Caco-2 (cell line): ENCODE measurements at regions not wholly inside any gene's neighbourhood (a gene's known extent, or its start where the extent isn't known, plus 50 kb on each side); places are given as distances from the start of the nearest gene placed in this dataset.

ENCODE experiments used
- BruUV-seq: library from RNA; stranded (reverse); fragments of 400-500 nt; replicated peaks from 2 replicates; lab custom pipeline; 2021; lab: Mats Ljungman, UMichigan
- CTCF ChIA-PET: fragments of 300-600 bp; sonication (Branson Sonifier 250); formaldehyde crosslinking; loops from one replicate; lab custom pipeline; 2022; ENCODE audit warnings: antibody characterized with exemption; lab: Charles Lee
- POLR2A ChIA-PET: fragments of 300-600 bp; sonication (Branson Sonifier 250); formaldehyde crosslinking; loops from one replicate; lab custom pipeline; 2022; ENCODE audit warnings: antibody characterized with exemption; lab: Charles Lee
- DNase-seq, 2 experiments: peaks; one replicate each; pipeline versions ENCODE4 v3.0.0 to v3.0.0-alpha.2; 2020 to 2022
- H3K27me3 ChIP-seq: replicated peaks from 2 replicates; pipeline ENCODE4 v1.6.0; 2011; ENCODE audit warnings: low read length; ENCODE audit not compliant: control insufficient read depth, insufficient read depth
- H3K36me3 ChIP-seq: 2 replicates; pipeline ENCODE4 v1.5.1; 2011; ENCODE audit warnings: low read length; ENCODE audit not compliant: control insufficient read depth, insufficient read depth
- H3K4me1 ChIP-seq: fragments of 250-450 bp; sonication (Bioruptor Pico); 2 replicates; pipeline ENCODE4 v1.5.1; 2020; ENCODE audit warnings: mild to moderate bottlenecking
- H3K4me3 ChIP-seq: 2 replicates; pipeline ENCODE4 v1.5.1; 2011; ENCODE audit warnings: low read depth, mild to moderate bottlenecking, control low read depth, low read length
- H3K9me3 ChIP-seq: fragments of 250-450 bp; sonication (Bioruptor Pico); 2 replicates; pipeline ENCODE4 v1.5.1; 2020; ENCODE audit warnings: mild to moderate bottlenecking, moderate library complexity
- H3K27ac Mint-ChIP-seq: one replicate; pipeline ENCODE4 v1.8.0; 2022; ENCODE audit warnings: mixed read lengths; ENCODE audit not compliant: unreplicated experiment
- H3K27me3 Mint-ChIP-seq: one replicate; pipeline ENCODE4 v1.8.0; 2022; ENCODE audit warnings: mixed read lengths; ENCODE audit not compliant: insufficient read depth, unreplicated experiment
- H3K36me3 Mint-ChIP-seq: one replicate; pipeline ENCODE4 v1.8.0; 2022; ENCODE audit warnings: mild to moderate bottlenecking, mixed read lengths; ENCODE audit not compliant: insufficient read depth, unreplicated experiment
- H3K4me1 Mint-ChIP-seq: one replicate; pipeline ENCODE4 v1.8.0; 2022; ENCODE audit warnings: low read depth, mixed read lengths; ENCODE audit not compliant: unreplicated experiment
- H3K4me3 Mint-ChIP-seq: one replicate; pipeline ENCODE4 v1.8.0; 2022; ENCODE audit warnings: mild to moderate bottlenecking, moderate library complexity, mixed read lengths; ENCODE audit not compliant: unreplicated experiment
- H3K9me3 Mint-ChIP-seq: one replicate; pipeline ENCODE4 v1.8.0; 2022; ENCODE audit warnings: mixed read lengths; ENCODE audit not compliant: unreplicated experiment
- CTCF ChIP-seq, 2 experiments: fragments of 200-600 bp in 1 of 2; IDR thresholded peaks; 1 replicate in 1 of 2; 2 replicates in 1 of 2; pipeline versions ENCODE4 v1.5.1 to v1.8.0; 2011 to 2022; ENCODE audit warnings: antibody characterized with exemption in 1 of 2, control low read depth in 1 of 2, inconsistent platforms in 1 of 2, low read depth in 1 of 2, low read length in 1 of 2, mild to moderate bottlenecking in 1 of 2, moderate library complexity in 1 of 2; ENCODE audit not compliant: insufficient read depth in 1 of 2, severe bottlenecking in 1 of 2, unreplicated experiment in 1 of 2
- intact Hi-C: fragments of 100-400 bp; cut with micrococcal nuclease; formaldehyde crosslinking; loops from one replicate; pipeline ENCODE4 v1.10.0; 2022; ENCODE audit not compliant: unreplicated experiment

- no peaks in the 10 kb centered on the region for H3K4me1 Mint-ChIP-seq
- no peak for TF ChIP-seq CTCF (IDR thresholded peaks at IDR 0.05; ENCODE audit: insufficient read depth in 1 of 2, low read depth in 1 of 2, low read length in 1 of 2, severe bottlenecking in 1 of 2, unreplicated experiment in 1 of 2)
- no peaks in the 10 kb centered on the region for H3K36me3 Mint-ChIP-seq
- CTCF ChIA-PET: no interaction called here
- H3K27me3 Mint-ChIP-seq: no peaks in the 10 kb centered on the region
- Histone ChIP-seq H3K4me3 (no peak overlapping the region), H3K4me1 (0 out of 2 replicates have a peak, but pooled peaks cover 4% of the 10 kb centered on the region), H3K36me3 (no peaks in the 10 kb centered on the region), H3K27me3 (no peaks in the 10 kb centered on the region), H3K9me3 (no peaks in the 10 kb centered on the region)
- intact Hi-C loops: loop anchor here (10.0 kb wide), 1 partner anchor 132 kb away; the partner anchor contains the start of gene ADRA2A
- POLR2A ChIA-PET: no interaction called here
- H3K27ac Mint-ChIP-seq: no peak overlapping the region
- DNase-seq: no peak
- no TSS peak for BruUV-seq
- no peak overlapping the region for H3K4me3 Mint-ChIP-seq
- H3K9me3 Mint-ChIP-seq: no peaks in the 10 kb centered on the region
Measured at GRCh38 chr10:111206521-111206920, 129.7 kb downstream of the ADRA2A start.

- H3K4me1 ChIP-seq: 0 out of 2 replicates have a peak, but pooled peaks cover 4% of the 10 kb centered on the region
- H3K4me1 Mint-ChIP-seq: no peaks in the 10 kb centered on the region
- no peaks in the 10 kb centered on the region for H3K9me3 Mint-ChIP-seq
- no peaks in the 10 kb centered on the region for H3K36me3 ChIP-seq
- no peaks in the 10 kb centered on the region for H3K9me3 ChIP-seq
- ChIA-PET POLR2A (no interaction called here), CTCF (no interaction called here)
- DNase-seq: no peak
- H3K4me3 ChIP-seq: no peak overlapping the region
- H3K27me3 Mint-ChIP-seq: no peaks in the 10 kb centered on the region
- intact Hi-C loops: loop anchor here (10.0 kb wide), 1 partner anchor 133 kb away; the partner anchor contains the start of gene ADRA2A
- H3K27me3 ChIP-seq: no peaks in the 10 kb centered on the region
- H3K27ac Mint-ChIP-seq: no peak overlapping the region
- no peak for TF ChIP-seq CTCF (IDR thresholded peaks at IDR 0.05; ENCODE audit: insufficient read depth in 1 of 2, low read depth in 1 of 2, low read length in 1 of 2, severe bottlenecking in 1 of 2, unreplicated experiment in 1 of 2)
- H3K36me3 Mint-ChIP-seq: no peaks in the 10 kb centered on the region
- H3K4me3 Mint-ChIP-seq: no peak overlapping the region
- no TSS peak for BruUV-seq
Measured at GRCh38 chr10:111207500-111207899, 130.7 kb downstream of the ADRA2A start.

GRCh38 chr10:111208951-111209350 is 132.1 kb downstream of the ADRA2A start:
- Mint-ChIP-seq H3K9me3 (no peaks in the 10 kb centered on the region), H3K36me3 (no peaks in the 10 kb centered on the region), H3K4me1 (no peaks in the 10 kb centered on the region), H3K27me3 (no peaks in the 10 kb centered on the region), H3K27ac (no peak overlapping the region), H3K4me3 (no peak overlapping the region)
- CTCF ChIA-PET: interaction anchor here (0.6 kb wide), 1 partner anchor 462 kb away, joined by 3 read pairs; no protein-coding TSS in a partner anchor
- Histone ChIP-seq H3K4me1 (0 out of 2 replicates have a peak, but pooled peaks cover 4% of the 10 kb centered on the region), H3K27me3 (no peaks in the 10 kb centered on the region), H3K36me3 (no peaks in the 10 kb centered on the region), H3K4me3 (no peak overlapping the region), H3K9me3 (no peaks in the 10 kb centered on the region)
- no TSS peak for BruUV-seq
- intact Hi-C loops: loop anchor here (10.0 kb wide), 1 partner anchor 134 kb away; the partner anchor contains the start of gene ADRA2A
- POLR2A ChIA-PET: no interaction called here
- no peak for DNase-seq
- no peak for TF ChIP-seq CTCF (IDR thresholded peaks at IDR 0.05; ENCODE audit: insufficient read depth in 1 of 2, low read depth in 1 of 2, low read length in 1 of 2, severe bottlenecking in 1 of 2, unreplicated experiment in 1 of 2)
